GM18867 (cell line): ENCODE measurements at regions not wholly inside any gene's neighbourhood (a gene's known extent, or its start where the extent isn't known, plus 50 kb on each side); places are given as distances from the start of the nearest gene placed in this dataset.

Experiments used
- ATAC-seq: cut with Tn5 transposase; IDR thresholded peaks from one replicate; pipeline ENCODE4 v1.9.1; 2021; ENCODE audit warnings: mild to moderate bottlenecking, moderate library complexity; ENCODE audit not compliant: unreplicated experiment

DNA sequence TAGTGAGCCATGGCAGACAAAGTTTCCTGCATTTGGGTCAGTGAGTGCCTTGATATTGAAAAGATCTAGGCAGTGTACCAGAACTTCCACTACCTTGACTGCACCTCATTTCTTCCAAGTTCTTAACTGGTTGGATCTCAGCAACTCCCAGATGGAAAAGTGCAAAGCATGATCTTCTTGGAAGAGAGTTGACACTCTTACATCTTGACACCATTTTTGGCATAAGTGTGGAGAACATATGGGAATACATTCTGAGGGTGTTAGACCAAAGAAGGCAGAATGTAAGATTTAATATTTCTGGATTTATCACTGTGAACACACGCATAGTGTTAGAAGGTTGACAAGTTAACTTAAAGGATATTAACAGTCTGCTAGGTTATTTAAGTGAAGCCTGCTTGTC, 555.1 kb upstream of the CTNND2 start:
- no peak for ATAC-seq

DNA sequence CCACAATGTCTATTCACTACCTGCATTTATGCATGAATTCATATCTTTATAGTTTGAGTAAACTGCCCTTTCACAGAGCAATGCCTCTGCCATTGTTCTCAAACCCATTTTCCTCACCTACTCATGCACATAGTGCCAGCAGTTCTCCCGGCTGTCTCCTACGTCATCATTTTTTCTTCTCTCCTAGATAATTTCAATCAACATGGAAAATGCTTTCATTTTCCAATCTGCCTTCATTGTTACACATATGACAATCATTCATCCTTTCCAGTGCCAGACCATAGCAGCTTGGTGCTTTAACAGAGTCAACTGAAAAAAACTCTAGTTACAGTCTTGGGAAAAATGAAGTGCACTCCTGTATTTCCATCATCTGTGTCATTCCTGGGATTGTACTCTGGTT, 514.8 kb upstream of the CTNND2 start:
- ATAC-seq = no peak

DNA sequence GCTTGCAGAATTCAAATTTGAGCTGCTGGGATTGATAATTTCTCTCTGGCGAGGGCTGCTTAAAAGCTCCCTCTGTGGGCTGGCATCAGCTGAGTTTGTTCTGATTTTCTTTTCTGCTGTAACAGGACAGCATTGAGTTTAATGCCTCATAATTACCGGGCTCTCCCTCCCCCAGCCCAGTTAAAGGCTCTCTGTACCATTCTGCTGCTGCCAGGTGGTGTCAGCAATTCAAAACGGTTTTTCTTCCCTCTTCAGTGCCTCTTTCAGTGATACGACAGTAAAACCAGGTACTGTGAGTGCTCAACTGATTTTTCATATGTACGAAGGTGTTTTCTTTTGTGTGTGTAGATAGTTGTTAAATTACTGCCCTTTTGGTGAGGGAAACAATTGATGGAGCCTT, 509.3 kb upstream of the CTNND2 start:
- ATAC-seq = no peak

DNA sequence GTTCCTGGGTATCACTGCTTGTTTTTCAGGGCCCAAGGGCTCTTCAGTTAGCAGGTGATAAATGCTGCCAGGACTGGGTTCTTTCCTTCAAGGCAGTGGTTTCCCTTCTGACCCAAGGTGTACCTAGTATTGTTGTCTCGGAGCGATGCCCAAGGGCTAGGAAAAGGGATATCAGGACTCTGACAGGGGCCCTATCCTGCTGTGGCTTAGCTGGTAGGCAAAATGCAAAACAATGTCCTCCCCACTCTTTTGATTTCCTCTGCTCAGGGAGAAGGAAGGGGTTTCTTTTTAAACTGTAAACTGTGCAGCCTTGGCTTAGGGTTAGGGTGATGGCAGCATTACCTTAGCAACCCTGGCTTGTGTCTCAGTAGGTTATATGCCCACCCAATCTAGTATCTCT, 508.8 kb upstream of the CTNND2 start:
- ATAC-seq = no peak

DNA sequence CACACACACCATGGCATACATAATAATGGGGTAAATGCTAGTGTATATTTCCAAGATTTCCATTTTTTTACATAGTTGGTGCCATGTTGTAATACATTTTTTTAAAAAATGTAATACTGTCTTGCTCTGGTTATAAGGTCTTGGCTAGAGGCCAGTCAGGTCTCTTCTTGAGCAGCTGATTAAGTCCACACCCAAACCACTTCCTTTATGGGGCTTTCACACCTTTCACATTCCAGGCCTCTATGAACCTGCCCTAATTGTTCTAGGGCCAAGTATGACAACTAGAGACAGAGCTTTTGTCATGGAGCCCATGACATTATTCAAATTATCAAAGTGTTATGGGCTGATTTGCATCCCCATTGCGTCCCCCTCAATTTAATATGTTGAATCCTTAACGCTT, 495.6 kb upstream of the CTNND2 start:
- no peak for ATAC-seq

DNA sequence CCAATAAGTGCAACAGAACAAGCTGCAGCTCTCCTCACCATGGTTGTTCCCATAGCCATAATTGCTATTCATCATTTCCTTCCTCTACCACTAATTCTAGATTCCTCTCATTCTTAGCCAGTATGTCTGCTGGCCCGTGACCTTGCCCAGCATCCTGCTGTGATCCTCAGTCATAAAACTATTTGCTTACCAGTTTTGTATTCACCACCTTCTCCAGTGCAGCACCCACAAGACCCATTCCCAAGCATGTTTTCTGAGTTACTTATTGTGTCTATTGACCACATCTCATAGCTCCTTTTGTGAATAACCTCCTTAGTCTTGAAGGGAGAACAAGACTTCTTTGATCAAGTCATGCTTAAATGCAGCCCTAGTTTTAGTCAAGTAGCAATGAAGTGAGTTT, 488.0 kb upstream of the CTNND2 start:
- no peak for ATAC-seq

DNA sequence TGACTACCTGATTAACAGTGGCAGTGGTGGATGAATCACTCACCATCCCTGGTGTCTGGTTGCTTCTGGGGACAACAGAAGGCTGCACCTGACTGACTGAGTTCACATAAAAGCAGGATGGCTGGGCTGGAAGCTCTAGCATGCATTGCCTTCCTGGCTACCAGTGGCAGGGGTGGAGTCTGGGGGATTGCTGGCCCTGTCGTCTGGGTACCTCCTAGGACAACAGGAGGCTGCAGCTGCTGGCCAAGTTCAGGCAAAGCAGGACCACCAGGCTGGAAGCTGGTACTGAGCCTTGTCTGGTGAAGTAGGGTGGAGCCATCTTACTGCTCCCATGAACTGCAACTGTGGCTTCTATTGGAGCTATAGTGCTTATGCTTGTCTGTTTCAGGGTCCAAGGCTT, 480.8 kb upstream of the CTNND2 start:
- ATAC-seq = no peak

DNA sequence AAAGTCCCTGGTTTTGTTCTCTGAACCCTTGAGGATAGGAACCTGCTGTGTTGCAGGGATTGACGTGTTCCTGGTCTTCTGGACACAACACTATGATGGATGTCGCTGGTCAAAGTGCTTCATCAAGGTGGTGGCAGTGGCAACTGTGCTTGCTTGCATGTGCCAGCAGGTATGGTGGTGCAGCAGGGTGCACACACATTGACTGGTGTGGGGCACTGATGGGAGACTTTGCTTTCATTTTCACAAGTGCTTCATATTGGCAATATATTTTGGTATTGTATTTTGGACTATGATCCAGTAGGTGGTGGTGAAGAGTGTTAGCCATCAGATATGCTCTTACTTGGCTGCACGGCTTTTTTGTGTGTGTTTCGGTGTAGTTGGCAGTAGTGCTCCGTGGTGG, 479.8 kb upstream of the CTNND2 start:
- ATAC-seq = no peak

DNA sequence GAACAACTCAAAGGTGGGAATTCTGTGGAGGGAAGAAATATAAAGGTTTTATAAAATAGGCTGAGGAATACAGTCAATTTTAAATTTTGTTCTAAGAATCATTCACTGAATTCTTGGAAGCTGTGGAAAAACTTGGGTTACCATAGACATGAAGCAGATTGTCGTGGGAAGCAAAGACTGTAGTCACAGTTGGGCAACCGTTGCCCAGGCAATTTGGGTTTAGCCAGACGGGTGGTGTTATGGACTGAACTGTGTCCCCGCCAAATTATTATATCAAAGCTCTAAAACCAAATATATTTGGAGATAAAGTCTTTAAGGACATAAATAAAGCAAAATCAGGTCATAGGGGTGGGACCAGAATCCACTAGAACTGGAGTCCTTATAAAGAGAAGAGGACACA, 463.7 kb upstream of the CTNND2 start:
- ATAC-seq = no peak

DNA sequence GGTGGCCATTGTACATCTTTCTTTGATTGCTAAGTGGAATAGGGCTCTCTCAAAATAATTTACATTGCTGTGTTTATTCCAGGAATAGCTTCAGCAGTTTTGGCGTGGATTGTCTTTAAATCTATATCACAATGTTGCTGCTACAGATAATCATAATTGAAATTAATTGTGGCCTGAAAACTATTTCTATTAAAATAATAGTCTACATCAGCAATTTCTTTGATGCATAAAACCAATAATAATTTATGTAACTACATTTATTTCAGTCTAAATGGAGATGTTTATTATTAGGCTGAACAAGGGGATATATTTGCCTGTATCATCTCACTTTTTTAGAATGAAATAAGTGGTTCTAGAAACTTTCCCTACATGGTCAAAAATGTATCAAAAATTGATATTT, 456.0 kb upstream of the CTNND2 start:
- no peak for ATAC-seq

DNA sequence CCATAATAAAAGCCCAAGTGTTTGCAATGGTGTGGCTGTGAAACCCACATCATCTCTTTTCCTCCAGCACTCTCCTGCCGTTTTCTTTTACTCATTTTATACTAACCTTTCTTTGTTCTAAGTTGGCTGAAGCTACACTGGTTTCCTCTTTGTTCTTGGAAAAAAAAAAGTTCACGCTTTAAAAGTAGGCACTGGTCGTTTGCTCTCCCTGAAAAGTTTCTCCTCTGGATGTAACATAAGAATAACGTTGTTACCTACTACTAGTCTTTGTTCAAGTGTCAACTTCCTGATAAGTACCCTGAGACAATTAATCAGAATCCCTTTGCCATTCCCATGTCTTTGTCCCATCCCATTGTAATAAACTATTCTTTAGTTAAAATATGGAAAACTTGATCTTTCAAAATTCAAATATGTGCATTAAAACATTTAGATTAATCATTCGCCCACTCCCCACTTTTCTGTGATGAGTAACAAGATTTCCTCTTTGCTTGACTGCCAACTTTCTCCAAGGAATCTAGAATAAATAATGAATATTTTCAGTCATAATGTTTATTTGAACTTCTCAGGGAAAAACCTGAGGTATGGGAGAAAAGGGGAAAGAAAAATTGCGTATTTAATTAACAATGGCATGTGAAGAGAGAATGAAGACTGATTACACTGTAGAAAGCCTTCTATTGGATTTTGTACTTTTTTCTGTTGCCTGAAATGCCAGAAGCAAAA, 454.3 kb upstream of the CTNND2 start:
- no peak for ATAC-seq

DNA sequence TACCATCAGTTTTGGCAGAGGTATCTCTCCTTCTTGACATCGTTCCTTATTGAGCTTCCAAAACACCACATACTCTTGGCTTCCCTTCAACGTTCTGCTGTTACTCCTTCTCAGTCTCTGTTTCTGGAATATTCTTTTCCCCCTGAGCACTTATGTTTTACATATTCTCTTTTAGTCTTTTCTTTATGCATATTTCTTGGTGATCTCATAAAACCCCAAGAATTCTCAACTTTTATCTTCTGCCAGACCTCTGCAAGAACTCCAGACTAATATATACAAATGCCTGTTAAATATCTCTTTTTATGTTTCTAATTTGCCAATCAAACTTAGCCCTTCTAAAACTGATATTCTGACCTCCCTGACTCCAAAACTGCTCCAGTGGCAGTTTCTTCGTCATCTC, 453.4 kb upstream of the CTNND2 start:
- no peak for ATAC-seq

DNA sequence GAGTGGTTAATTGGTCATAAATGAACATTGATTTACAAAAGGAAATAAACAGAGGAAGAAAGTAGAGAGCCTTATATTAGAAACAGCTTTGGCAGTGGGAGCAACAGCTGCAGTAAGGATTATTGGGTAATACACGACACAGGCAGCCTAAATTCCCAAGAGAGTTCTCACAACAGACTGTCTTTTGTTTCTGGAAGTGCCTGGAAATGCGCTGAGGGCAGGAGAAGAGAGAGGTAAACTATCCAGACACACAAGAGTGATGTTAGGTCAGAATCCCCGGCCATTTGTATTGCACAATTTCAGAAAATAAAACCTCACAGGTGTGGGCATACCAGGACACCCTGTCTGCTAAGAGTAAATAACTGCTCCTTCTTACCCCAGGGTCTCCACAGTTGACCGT, 450.4 kb upstream of the CTNND2 start:
- no peak for ATAC-seq

DNA sequence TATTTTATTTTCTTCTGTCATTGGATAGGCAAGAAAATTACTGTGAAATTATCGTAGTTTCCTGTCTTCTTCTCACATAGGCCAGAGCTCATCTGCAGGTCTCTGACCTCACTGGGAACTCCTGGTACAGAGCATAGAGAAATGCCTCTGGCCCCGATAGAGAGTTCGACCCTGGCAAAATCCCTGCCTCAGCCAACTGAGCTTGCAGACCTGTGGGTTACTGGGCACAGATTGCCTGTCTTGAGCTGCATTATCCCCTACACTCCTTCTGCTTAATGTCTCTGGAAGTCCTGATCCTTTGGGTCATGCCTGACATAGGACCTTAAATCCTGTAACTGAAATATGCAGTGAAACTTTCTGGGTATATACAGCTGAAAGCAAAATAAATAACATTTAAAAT, 439.3 kb upstream of the CTNND2 start:
- ATAC-seq = no peak

DNA sequence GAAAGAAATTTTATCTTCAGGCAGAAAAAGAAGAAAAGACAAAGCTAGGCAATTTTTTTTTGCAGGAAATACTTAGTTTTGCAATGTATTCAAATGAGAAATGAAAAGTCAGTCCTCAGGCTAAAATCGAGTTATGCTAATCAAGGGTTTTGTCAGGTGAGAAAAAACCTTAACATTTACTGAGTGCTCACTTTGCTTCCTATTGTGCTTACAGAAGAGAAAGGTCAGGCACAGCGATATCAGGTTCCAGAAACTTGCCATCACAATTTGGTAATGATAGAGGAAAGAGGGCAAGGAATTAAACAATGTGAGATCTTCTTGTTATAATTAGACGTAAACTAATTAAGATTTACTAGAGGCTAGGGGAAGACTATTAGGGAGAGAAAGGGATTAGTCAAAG, 431.7 kb upstream of the CTNND2 start:
- ATAC-seq = no peak

DNA sequence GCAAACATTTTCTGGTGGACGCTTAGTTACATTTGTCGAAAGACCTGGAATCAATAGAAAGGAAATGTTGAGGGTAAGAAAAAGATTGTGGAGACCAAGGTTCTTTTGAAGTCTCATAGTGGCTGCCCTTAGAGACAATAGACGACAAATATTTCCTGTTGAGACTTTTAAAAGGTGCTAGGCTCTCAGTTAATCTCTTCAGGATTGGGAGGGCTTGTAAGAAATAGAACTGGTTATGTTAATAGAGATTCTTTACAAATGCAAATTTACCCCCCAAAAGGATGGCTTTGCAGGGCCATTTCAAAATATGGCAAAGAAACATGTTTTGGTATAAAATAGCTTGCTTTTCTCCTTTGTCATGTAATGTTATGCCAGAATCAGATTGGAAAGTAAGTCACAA, 428.2 kb upstream of the CTNND2 start:
- no peak for ATAC-seq

DNA sequence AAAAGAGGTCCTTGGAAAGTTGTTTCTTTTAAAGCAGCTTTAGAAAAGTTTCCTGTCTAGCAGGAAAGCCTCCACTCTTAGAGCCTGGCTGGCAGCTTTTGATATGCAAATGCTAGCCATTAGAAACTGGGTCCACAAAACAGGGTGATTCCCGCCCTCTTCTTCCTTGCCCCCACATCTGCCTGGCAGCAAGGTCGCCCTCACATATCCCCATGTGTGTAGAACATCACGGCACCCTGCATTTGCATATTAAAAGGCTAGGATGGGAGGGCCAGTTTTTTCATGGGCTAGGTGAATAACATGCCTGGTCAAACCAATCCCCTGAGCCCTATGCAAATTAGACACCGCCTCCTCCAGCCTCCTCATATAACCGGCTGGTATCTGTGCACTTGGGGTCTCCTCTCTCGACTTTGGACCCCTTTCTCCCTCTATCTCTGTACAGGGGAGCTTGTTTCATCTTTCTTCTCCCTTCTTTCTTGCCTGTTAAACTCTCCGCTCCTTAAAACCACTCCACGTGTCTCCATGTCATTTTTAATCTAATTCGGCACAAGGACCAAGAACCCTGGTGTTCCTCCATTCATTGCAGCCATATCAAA, 426.8 kb upstream of the CTNND2 start:
- no peak for ATAC-seq

DNA sequence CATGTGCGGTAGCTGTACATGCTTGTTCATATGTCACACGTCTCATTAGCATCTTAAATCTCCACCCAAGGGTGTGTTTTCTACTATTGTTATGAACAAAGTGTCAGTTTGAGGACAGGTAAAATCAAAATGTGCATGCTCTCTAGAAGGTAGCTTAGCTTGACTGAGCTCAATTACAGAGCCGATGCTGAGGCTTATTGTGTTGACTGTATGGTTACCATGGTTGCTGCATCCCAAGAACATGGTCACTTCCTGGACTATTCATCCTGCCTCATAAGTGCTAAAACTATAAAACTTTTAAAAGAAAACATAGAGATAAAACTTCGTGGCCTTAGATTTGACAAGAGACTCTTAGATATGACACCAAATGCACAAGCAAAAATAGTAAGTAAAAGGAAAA, 426.1 kb upstream of the CTNND2 start:
- no peak for ATAC-seq

DNA sequence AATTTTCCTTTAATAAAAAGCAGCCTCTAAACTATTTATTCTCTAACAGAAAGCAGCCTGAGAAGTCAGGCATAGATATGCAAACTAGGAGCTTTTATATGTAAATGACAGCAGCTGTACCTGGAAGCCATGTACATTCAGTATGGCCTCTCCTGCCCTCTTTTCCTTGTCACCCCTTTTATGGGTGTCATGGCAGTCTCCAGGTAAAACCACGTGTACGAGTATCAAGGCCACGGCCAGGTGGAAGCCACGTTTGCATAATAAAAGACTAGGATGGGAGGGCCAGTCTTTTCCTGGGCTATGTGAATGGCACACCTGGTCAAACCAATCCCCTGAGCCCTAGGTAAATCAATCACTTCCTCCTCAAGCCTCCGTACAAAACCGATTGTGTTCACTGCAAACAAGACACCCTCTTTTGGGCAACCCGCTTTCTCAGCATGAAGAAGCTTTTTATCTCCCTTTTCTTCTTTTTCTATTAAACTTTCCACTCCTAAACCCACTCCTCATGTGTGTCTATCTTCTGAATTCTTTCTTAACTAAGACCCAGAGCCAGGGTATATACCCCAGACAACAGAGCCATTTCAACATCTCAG, 419.5 kb upstream of the CTNND2 start:
- ATAC-seq = no peak

DNA sequence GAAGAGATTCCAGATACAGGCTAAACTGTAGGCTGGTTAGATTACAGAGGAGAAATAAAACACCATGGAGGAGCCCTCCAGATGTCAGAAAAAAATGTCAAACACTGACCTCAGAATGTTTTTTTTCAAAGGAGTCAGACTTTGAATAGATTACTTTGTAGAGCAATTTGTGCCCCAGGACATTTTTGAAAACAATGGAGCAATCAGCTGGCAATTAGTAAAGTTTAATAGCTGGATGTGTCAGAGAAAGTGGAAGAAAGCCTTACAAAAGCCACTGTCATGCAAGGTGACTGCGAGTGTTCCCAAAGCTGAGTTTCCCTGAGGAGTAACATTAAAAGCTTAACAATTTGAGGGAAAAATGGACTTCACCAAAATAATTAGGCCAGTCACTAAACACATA, 417.8 kb upstream of the CTNND2 start:
- ATAC-seq = no peak

DNA sequence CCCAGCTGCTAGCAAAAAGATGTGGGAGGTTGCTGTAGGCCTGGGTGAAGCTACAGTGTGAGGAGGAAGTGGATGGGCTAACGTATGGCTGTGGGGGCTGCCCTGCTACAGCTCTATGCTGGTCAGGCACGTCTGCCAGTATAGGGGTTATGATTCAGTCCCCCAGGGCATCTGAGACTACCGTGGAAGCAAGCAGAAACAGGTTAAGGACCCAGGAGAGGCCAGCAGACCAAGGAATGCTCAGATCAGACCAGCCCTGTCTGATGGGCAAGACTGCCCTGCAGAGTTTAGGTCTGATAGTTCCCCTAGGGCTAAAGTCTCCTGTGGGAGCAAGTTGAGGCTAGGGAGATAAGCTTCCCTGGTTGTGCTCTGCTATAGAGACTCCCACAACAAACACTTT, 416.1 kb upstream of the CTNND2 start:
- no peak for ATAC-seq

DNA sequence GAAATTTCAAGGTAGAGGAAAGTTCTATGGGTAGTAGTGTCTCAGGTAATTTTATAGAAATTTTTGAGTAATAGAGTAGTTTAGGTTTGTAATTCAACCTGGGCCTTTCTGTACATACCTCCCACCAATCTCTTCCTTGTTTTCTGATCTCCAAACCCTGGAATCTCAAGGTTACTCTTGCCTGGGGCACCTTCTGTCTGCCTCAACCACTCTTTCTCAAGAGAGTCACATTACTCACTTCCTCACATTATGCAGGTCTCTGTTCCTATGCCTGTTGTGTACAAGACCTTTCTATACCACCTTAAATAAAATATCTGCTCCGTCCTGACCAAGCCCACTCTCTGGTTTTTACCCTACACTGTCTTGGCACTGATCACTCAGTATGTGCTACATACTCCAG, 412.6 kb upstream of the CTNND2 start:
- ATAC-seq = no peak

DNA sequence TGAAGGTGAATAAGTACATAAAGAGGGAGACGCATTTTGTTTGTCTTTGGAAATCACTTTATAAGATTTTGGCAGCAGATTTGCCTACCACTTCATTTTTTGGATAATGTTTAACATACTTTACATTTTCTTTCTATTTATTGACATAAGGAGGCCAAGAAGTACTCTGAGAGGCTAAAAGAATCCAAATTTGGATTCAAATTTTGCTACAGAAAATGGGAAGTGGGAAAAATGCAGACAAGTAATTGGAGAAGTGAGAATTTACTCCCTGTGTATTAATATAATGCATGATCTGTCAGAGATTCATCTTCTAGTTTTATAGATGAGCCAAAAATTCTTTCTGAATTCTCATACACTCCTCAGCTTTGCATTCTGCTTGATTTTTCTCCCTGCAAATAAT, 411.2 kb upstream of the CTNND2 start:
- no peak for ATAC-seq
